ENCODE measurements at regions not wholly inside any gene's neighbourhood (a gene's known extent, or its start where the extent isn't known, plus 50 kb on each side); places are given as distances from the start of the nearest gene placed in this dataset.

- Mint-ChIP-seq H3K4me3 (no peak overlapping the region), H3K4me1 (no peaks in the 10 kb centered on the region), H3K27me3 (no peaks in the 10 kb centered on the region), H3K36me3 (no peaks in the 10 kb centered on the region), H3K9me3 (peaks cover 1% of the 10 kb centered on the region), H3K27ac (no peak overlapping the region)
- ATAC-seq (ENCODE audit: low read depth) (no peak), DNase-seq (ENCODE audit: low spot score in 2 of 2) (no peak)
Observed at GRCh38 chr2:146138820-146139219, 1618.9 kb upstream of the ZEB2 start.

GRCh38 chr2:146135245-146135644 lies 1615.3 kb upstream of the ZEB2 start:
- DNase-seq (ENCODE audit: low spot score in 2 of 2) (no peak), ATAC-seq (ENCODE audit: low read depth) (no peak)
- H3K36me3 Mint-ChIP-seq = no peaks in the 10 kb centered on the region
- no peak overlapping the region for H3K4me3 Mint-ChIP-seq
- H3K9me3 Mint-ChIP-seq = peaks cover 1% of the 10 kb centered on the region
- no peaks in the 10 kb centered on the region for H3K27me3 Mint-ChIP-seq
- no peak overlapping the region for H3K27ac Mint-ChIP-seq
- no peaks in the 10 kb centered on the region for H3K4me1 Mint-ChIP-seq

- Mint-ChIP-seq H3K36me3 (no peaks in the 10 kb centered on the region), H3K27me3 (no peaks in the 10 kb centered on the region), H3K4me1 (no peaks in the 10 kb centered on the region), H3K27ac (no peak overlapping the region), H3K9me3 (no peaks in the 10 kb centered on the region), H3K4me3 (no peak overlapping the region)
- ATAC-seq (ENCODE audit: low read depth) (no peak), DNase-seq (ENCODE audit: low spot score in 2 of 2) (no peak)
Observed at GRCh38 chr2:146131785-146132184, 1611.9 kb upstream of the ZEB2 start.

GRCh38 chr2:146131048-146131447 lies 1611.1 kb upstream of the ZEB2 start:
- ATAC-seq (ENCODE audit: low read depth) = no peak
- no peak overlapping the region for H3K4me3 Mint-ChIP-seq
- no peaks in the 10 kb centered on the region for H3K4me1 Mint-ChIP-seq
- H3K27me3 Mint-ChIP-seq = peaks cover 2% of the 10 kb centered on the region
- no peak for DNase-seq (ENCODE audit: low spot score in 2 of 2)
- H3K27ac Mint-ChIP-seq = no peak overlapping the region
- H3K9me3 Mint-ChIP-seq = no peaks in the 10 kb centered on the region
- H3K36me3 Mint-ChIP-seq = no peaks in the 10 kb centered on the region

- Mint-ChIP-seq H3K4me1 (no peaks in the 10 kb centered on the region), H3K27ac (no peak overlapping the region), H3K4me3 (no peak overlapping the region), H3K9me3 (no peaks in the 10 kb centered on the region), H3K27me3 (peaks cover 2% of the 10 kb centered on the region), H3K36me3 (no peaks in the 10 kb centered on the region)
- no peak for DNase-seq (ENCODE audit: low spot score in 2 of 2)
- no peak for ATAC-seq (ENCODE audit: low read depth)
Observed at GRCh38 chr2:146130290-146130689, 1610.4 kb upstream of the ZEB2 start.

- Mint-ChIP-seq H3K36me3 (no peaks in the 10 kb centered on the region), H3K27ac (no peak overlapping the region), H3K4me3 (no peak overlapping the region), H3K9me3 (no peaks in the 10 kb centered on the region), H3K27me3 (peaks cover 2% of the 10 kb centered on the region), H3K4me1 (no peaks in the 10 kb centered on the region)
- DNase-seq (ENCODE audit: low spot score in 2 of 2) (no peak), ATAC-seq (ENCODE audit: low read depth) (no peak)
Observed at GRCh38 chr2:146129231-146129630, 1609.3 kb upstream of the ZEB2 start.

GRCh38 chr2:146128216-146128615 lies 1608.3 kb upstream of the ZEB2 start:
- Mint-ChIP-seq H3K9me3 (no peaks in the 10 kb centered on the region), H3K27ac (no peak overlapping the region), H3K36me3 (no peaks in the 10 kb centered on the region), H3K4me3 (no peak overlapping the region), H3K4me1 (no peaks in the 10 kb centered on the region), H3K27me3 (peaks cover 2% of the 10 kb centered on the region)
- no peak for ATAC-seq (ENCODE audit: low read depth)
- no peak for DNase-seq (ENCODE audit: low spot score in 2 of 2)

- Mint-ChIP-seq H3K27ac (no peak overlapping the region), H3K27me3 (peaks cover 2% of the 10 kb centered on the region)
- ATAC-seq (ENCODE audit: low read depth) = no peak
Observed at GRCh38 chr2:146125551-146125950, 1605.6 kb upstream of the ZEB2 start.

GRCh38 chr2:146124741-146125140 lies 1604.8 kb upstream of the ZEB2 start:
- ATAC-seq (ENCODE audit: low read depth) (no peak), DNase-seq (ENCODE audit: low spot score in 2 of 2) (no peak)
- no peak overlapping the region for H3K27ac Mint-ChIP-seq
- no peaks in the 10 kb centered on the region for H3K4me1 Mint-ChIP-seq
- no peaks in the 10 kb centered on the region for H3K36me3 Mint-ChIP-seq
- H3K9me3 Mint-ChIP-seq = no peaks in the 10 kb centered on the region
- H3K27me3 Mint-ChIP-seq = peaks cover 2% of the 10 kb centered on the region
- no peak overlapping the region for H3K4me3 Mint-ChIP-seq

More at GRCh38 chr2:146125551-146125950, 1605.6 kb upstream of the ZEB2 start:
- H3K4me1 Mint-ChIP-seq = no peaks in the 10 kb centered on the region
- H3K9me3 Mint-ChIP-seq = no peaks in the 10 kb centered on the region
- DNase-seq (ENCODE audit: low spot score in 2 of 2) = no peak
- no peak overlapping the region for H3K4me3 Mint-ChIP-seq
- no peaks in the 10 kb centered on the region for H3K36me3 Mint-ChIP-seq

GRCh38 chr2:146123714-146124113 lies 1603.8 kb upstream of the ZEB2 start:
- Mint-ChIP-seq H3K4me1 (no peaks in the 10 kb centered on the region), H3K36me3 (no peaks in the 10 kb centered on the region), H3K4me3 (no peak overlapping the region), H3K27ac (no peak overlapping the region), H3K9me3 (no peaks in the 10 kb centered on the region), H3K27me3 (peaks cover 4% of the 10 kb centered on the region)
- ATAC-seq (ENCODE audit: low read depth) = no peak
- DNase-seq (ENCODE audit: low spot score in 2 of 2) = no peak

GRCh38 chr2:146123256-146123655 lies 1603.3 kb upstream of the ZEB2 start:
- no peak overlapping the region for H3K4me3 Mint-ChIP-seq
- peaks cover 4% of the 10 kb centered on the region for H3K27me3 Mint-ChIP-seq
- no peak overlapping the region for H3K27ac Mint-ChIP-seq
- H3K4me1 Mint-ChIP-seq = no peaks in the 10 kb centered on the region
- ATAC-seq (ENCODE audit: low read depth) (no peak), DNase-seq (ENCODE audit: low spot score in 2 of 2) (no peak)
- H3K9me3 Mint-ChIP-seq = no peaks in the 10 kb centered on the region
- no peaks in the 10 kb centered on the region for H3K36me3 Mint-ChIP-seq

GRCh38 chr2:146119586-146119985 lies 1599.7 kb upstream of the ZEB2 start:
- no peak overlapping the region for H3K4me3 Mint-ChIP-seq
- H3K36me3 Mint-ChIP-seq = no peaks in the 10 kb centered on the region
- ATAC-seq (ENCODE audit: low read depth) = no peak
- peaks cover 2% of the 10 kb centered on the region for H3K27me3 Mint-ChIP-seq
- no peaks in the 10 kb centered on the region for H3K4me1 Mint-ChIP-seq
- H3K27ac Mint-ChIP-seq = no peak overlapping the region
- no peak for DNase-seq (ENCODE audit: low spot score in 2 of 2)
- no peaks in the 10 kb centered on the region for H3K9me3 Mint-ChIP-seq

- no peak for DNase-seq (ENCODE audit: low spot score in 2 of 2)
- H3K27ac Mint-ChIP-seq = no peak overlapping the region
- no peak for ATAC-seq (ENCODE audit: low read depth)
- H3K4me1 Mint-ChIP-seq = no peaks in the 10 kb centered on the region
- no peaks in the 10 kb centered on the region for H3K27me3 Mint-ChIP-seq
- no peak overlapping the region for H3K4me3 Mint-ChIP-seq
- H3K36me3 Mint-ChIP-seq = no peaks in the 10 kb centered on the region
- no peaks in the 10 kb centered on the region for H3K9me3 Mint-ChIP-seq
Observed at GRCh38 chr2:146108993-146109392, 1589.1 kb upstream of the ZEB2 start.

GRCh38 chr2:146094185-146094584 lies 1574.3 kb upstream of the ZEB2 start:
- Mint-ChIP-seq H3K9me3 (peaks cover 16% of the 10 kb centered on the region), H3K4me3 (no peak overlapping the region), H3K27ac (no peak overlapping the region), H3K4me1 (no peaks in the 10 kb centered on the region), H3K36me3 (no peaks in the 10 kb centered on the region), H3K27me3 (no peaks in the 10 kb centered on the region)
- DNase-seq (ENCODE audit: low spot score in 2 of 2) (no peak), ATAC-seq (ENCODE audit: low read depth) (no peak)

- DNase-seq (ENCODE audit: low spot score in 2 of 2) (no peak), ATAC-seq (ENCODE audit: low read depth) (no peak)
- Mint-ChIP-seq H3K27ac (no peak overlapping the region), H3K4me1 (no peaks in the 10 kb centered on the region), H3K27me3 (no peaks in the 10 kb centered on the region), H3K9me3 (peaks cover 4% of the 10 kb centered on the region), H3K4me3 (no peak overlapping the region), H3K36me3 (no peaks in the 10 kb centered on the region)
Observed at GRCh38 chr2:146081459-146081858, 1561.5 kb upstream of the ZEB2 start.

GRCh38 chr2:146080925-146081324 lies 1561.0 kb upstream of the ZEB2 start:
- ATAC-seq (ENCODE audit: low read depth) (no peak), DNase-seq (ENCODE audit: low spot score in 2 of 2) (no peak)
- H3K36me3 Mint-ChIP-seq = no peaks in the 10 kb centered on the region
- no peak overlapping the region for H3K27ac Mint-ChIP-seq
- H3K9me3 Mint-ChIP-seq = peaks cover 4% of the 10 kb centered on the region
- no peaks in the 10 kb centered on the region for H3K27me3 Mint-ChIP-seq
- H3K4me1 Mint-ChIP-seq = no peaks in the 10 kb centered on the region
- no peak overlapping the region for H3K4me3 Mint-ChIP-seq

All from memory B cell (primary cell).